ENCODE measurements at regions not wholly inside any gene's neighbourhood (a gene's known extent, or its start where the extent isn't known, plus 50 kb on each side); places are given as distances from the start of the nearest gene placed in this dataset.

DNA sequence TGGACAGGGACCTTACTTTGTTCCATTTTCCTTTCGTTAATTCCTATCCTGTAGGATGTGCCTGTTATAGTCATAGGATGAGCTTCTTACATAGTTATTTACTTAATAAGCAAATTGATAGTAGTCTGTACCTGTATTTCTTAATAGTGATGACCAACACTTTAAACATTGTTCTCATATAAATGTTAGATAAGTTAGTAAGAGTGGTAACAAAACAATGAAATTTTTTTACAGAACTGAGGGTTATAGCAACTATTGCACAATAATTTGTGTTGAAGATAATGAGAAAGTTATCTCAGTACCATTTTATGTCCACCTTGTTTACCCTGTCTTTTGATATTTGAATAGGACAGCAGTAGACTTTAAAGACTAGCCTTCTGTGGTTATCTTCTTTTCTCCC lies 162.9 kb upstream of the ELL2 start:
- TF ChIP-seq, protein P1, sequence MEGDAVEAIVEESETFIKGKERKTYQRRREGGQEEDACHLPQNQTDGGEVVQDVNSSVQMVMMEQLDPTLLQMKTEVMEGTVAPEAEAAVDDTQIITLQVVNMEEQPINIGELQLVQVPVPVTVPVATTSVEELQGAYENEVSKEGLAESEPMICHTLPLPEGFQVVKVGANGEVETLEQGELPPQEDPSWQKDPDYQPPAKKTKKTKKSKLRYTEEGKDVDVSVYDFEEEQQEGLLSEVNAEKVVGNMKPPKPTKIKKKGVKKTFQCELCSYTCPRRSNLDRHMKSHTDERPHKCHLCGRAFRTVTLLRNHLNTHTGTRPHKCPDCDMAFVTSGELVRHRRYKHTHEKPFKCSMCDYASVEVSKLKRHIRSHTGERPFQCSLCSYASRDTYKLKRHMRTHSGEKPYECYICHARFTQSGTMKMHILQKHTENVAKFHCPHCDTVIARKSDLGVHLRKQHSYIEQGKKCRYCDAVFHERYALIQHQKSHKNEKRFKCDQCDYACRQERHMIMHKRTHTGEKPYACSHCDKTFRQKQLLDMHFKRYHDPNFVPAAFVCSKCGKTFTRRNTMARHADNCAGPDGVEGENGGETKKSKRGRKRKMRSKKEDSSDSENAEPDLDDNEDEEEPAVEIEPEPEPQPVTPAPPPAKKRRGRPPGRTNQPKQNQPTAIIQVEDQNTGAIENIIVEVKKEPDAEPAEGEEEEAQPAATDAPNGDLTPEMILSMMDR (conservative IDR thresholded peaks at IDR 0.05; ENCODE audit: low read depth, low read length) = no peak
- TF ChIP-seq EZH2 (IDR thresholded peaks at IDR 0.05; ENCODE audit: borderline replicate concordance, low read depth, low read length, poor library complexity, severe bottlenecking) = no peak
